GM23338 (cell line): ENCODE measurements at regions not wholly inside any gene's neighbourhood (a gene's known extent, or its start where the extent isn't known, plus 50 kb on each side); places are given as distances from the start of the nearest gene placed in this dataset.

Experiments
- ATAC-seq: fragments of 200-7000 bp; cut with Tn5 transposase; 3 replicates; pipeline ENCODE4 v1.9.1; 2020
- DNase-seq: peaks from one replicate; pipeline ENCODE4 v3.0.0-alpha.2; 2015; ENCODE audit warnings: low spot score
- H2AFZ ChIP-seq: fragments of 200-600 bp; sonication (generic); 2 replicates; pipeline ENCODE4 v1.8.0; 2016; ENCODE audit warnings: antibody characterized with exemption, mild to moderate bottlenecking, moderate library complexity
- H3F3A ChIP-seq: fragments of 200-600 bp; sonication (generic); replicated peaks from 2 replicates; pipeline ENCODE4 v1.8.0; 2017; ENCODE audit warnings: antibody characterized with exemption, mixed run types, low read depth
- H3K27ac ChIP-seq: fragments of 200-600 bp; sonication (generic); 2 replicates; pipeline ENCODE4 v1.6.1; 2016; ENCODE audit warnings: low read depth
- H3K27me3 ChIP-seq: fragments of 200-600 bp; sonication (generic); 2 replicates; pipeline ENCODE4 v1.8.0; 2016; ENCODE audit warnings: mild to moderate bottlenecking, mixed run types, moderate library complexity; ENCODE audit not compliant: insufficient read depth
- H3K36me3 ChIP-seq: fragments of 200-600 bp; sonication (generic); 2 replicates; pipeline ENCODE4 v1.8.0; 2016; ENCODE audit warnings: mild to moderate bottlenecking; ENCODE audit not compliant: insufficient read depth
- H3K4me1 ChIP-seq: fragments of 200-600 bp; sonication (generic); 2 replicates; pipeline ENCODE4 v1.8.0; 2016; ENCODE audit warnings: mild to moderate bottlenecking, moderate library complexity; ENCODE audit not compliant: insufficient read depth
- H3K4me2 ChIP-seq: fragments of 200-600 bp; sonication (generic); 2 replicates; pipeline ENCODE4 v1.7.1; 2017; ENCODE audit warnings: mixed run types
- H3K4me3 ChIP-seq: fragments of 200-600 bp; sonication (generic); 2 replicates; pipeline ENCODE4 v1.6.1; 2016; ENCODE audit warnings: mixed run types
- H3K79me2 ChIP-seq: fragments of 200-600 bp; sonication (generic); replicated peaks from 2 replicates; pipeline ENCODE4 v1.8.0; 2017; ENCODE audit warnings: mild to moderate bottlenecking; ENCODE audit not compliant: insufficient read depth
- H3K9me2 ChIP-seq: fragments of 200-600 bp; sonication (generic); 2 replicates; pipeline ENCODE4 v1.8.0; 2017; ENCODE audit not compliant: insufficient read depth
- H4K20me1 ChIP-seq: fragments of 200-600 bp; sonication (generic); replicated peaks from 2 replicates; pipeline ENCODE4 v1.8.0; 2017; ENCODE audit warnings: mild to moderate bottlenecking; ENCODE audit not compliant: insufficient read depth
- H3K27ac Mint-ChIP-seq: 2 replicates; pipeline ENCODE4 v1.8.0; 2020; ENCODE audit warnings: inconsistent platforms, mild to moderate bottlenecking, moderate library complexity, mixed read lengths
- H3K27me3 Mint-ChIP-seq: 3 replicates; pipeline ENCODE4 v1.8.0; 2022; ENCODE audit warnings: low read depth, mild to moderate bottlenecking, moderate library complexity, mixed read lengths, inconsistent platforms; ENCODE audit not compliant: insufficient read depth, poor library complexity
- H3K36me3 Mint-ChIP-seq: 3 replicates; pipeline ENCODE4 v1.8.0; 2021; ENCODE audit warnings: low read depth, mild to moderate bottlenecking, inconsistent platforms, moderate library complexity, mixed read lengths
- H3K4me1 Mint-ChIP-seq: 3 replicates; pipeline ENCODE4 v1.8.0; 2020; ENCODE audit warnings: mild to moderate bottlenecking, inconsistent platforms, mixed read lengths
- H3K4me3 Mint-ChIP-seq: 3 replicates; pipeline ENCODE4 v1.8.0; 2021; ENCODE audit warnings: moderate library complexity, mild to moderate bottlenecking, inconsistent platforms, mixed read lengths
- H3K9me3 Mint-ChIP-seq: 3 replicates; pipeline ENCODE4 v1.8.0; 2020; ENCODE audit warnings: moderate library complexity, mild to moderate bottlenecking, inconsistent platforms, mixed read lengths
- CTCF ChIP-seq, 2 experiments: fragments of 200-600 bp in 1 of 2; sonication (generic) in 1 of 2; conservative IDR thresholded peaks; 2 replicates each; pipeline versions ENCODE4 v1.5.1 to v1.6.1; 2016 to 2017; ENCODE audit warnings: antibody characterized with exemption in 2 of 2, low read depth in 2 of 2, mild to moderate bottlenecking in 2 of 2, moderate library complexity in 1 of 2
- ETS1 ChIP-seq: IDR thresholded peaks from 2 replicates; pipeline ENCODE4 v1.6.1; 2016; ENCODE audit warnings: antibody characterized with exemption
- EZH2phosphoT487 ChIP-seq: fragments of 200-600 bp; sonication (generic); IDR thresholded peaks from one replicate; pipeline ENCODE4 v1.8.1; 2018; ENCODE audit warnings: antibody characterized with exemption; ENCODE audit not compliant: unreplicated experiment
- POLR2AphosphoS5 ChIP-seq: IDR thresholded peaks from 2 replicates; pipeline ENCODE4 v1.6.1; 2016; ENCODE audit warnings: antibody characterized with exemption, low read depth
- REST ChIP-seq: IDR thresholded peaks from one replicate; pipeline ENCODE4 v1.6.1; 2018; ENCODE audit warnings: antibody characterized with exemption; ENCODE audit not compliant: unreplicated experiment
- STAT1 ChIP-seq: IDR thresholded peaks from one replicate; pipeline ENCODE4 v1.6.1; 2016; ENCODE audit warnings: antibody characterized with exemption; ENCODE audit not compliant: unreplicated experiment
- ZNF114 ChIP-seq: fragments of 250-450 bp; sonication (Bioruptor Pico); IDR thresholded peaks from 2 replicates; pipeline ENCODE4 v1.5.0; 2020; ENCODE audit warnings: mild to moderate bottlenecking, moderate library complexity
- ZNF331 ChIP-seq: fragments of 250-450 bp; sonication (Bioruptor Pico); IDR thresholded peaks from 2 replicates; pipeline ENCODE4 v1.5.0; 2020; ENCODE audit warnings: low read depth, mild to moderate bottlenecking, moderate library complexity
- ZNF462 ChIP-seq: fragments of 250-450 bp; sonication (Bioruptor Pico); IDR thresholded peaks from 2 replicates; pipeline ENCODE4 v1.5.0; 2020; ENCODE audit warnings: mild to moderate bottlenecking, moderate library complexity

GRCh38 chr1:83777758-83778101, 221.2 kb downstream of the TTLL7 start (continued):
- TF ChIP-seq ZNF462 (CRISPR knock-in tag) (no peak), ZNF331 (CRISPR knock-in tag) (no peak), ZNF114 (CRISPR knock-in tag) (no peak), STAT1 (no peak)

GRCh38 chr1:83776913-83777757, 221.8 kb downstream of the TTLL7 start:
- no peak for DNase-seq
- TF ChIP-seq ETS1 (no peak), STAT1 (no peak), REST (no peak), POLR2AphosphoS5 (no peak), EZH2phosphoT487 (no peak), CTCF (conservative IDR thresholded peaks at IDR 0.05; ENCODE audit: low read depth in 2 of 2) (peak in 1 of 2 experiments; percentile 19; a peak in 1 of 4 replicates)

More at GRCh38 chr1:83776913-83777757, 221.8 kb downstream of the TTLL7 start:
- Histone ChIP-seq H3K36me3 (no peaks in the 10 kb centered on the region), H4K20me1 (no peaks in the 10 kb centered on the region), H3K27ac (no peak overlapping the region), H3K9me2 (no peaks in the 10 kb centered on the region), H3K4me2 (no peak overlapping the region), H3F3A (no peaks in the 10 kb centered on the region), H3K4me3 (no peak overlapping the region), H3K4me1 (peaks cover 25% of the 10 kb centered on the region; the same call in 1 of the 2 replicates), H3K27me3 (no peaks in the 10 kb centered on the region), H3K79me2 (no peaks in the 10 kb centered on the region), H2AFZ (peak overlapping the region; percentile 28)
- no peak overlapping the region for H3K27ac Mint-ChIP-seq
- no peak for ATAC-seq
- no peaks in the 10 kb centered on the region for H3K9me3 Mint-ChIP-seq
- peaks cover 19% of the 10 kb centered on the region; the same call in 2 of the 3 replicates for H3K4me1 Mint-ChIP-seq
- H3K27me3 Mint-ChIP-seq, result peaks cover 2% of the 10 kb centered on the region
- no peaks in the 10 kb centered on the region for H3K36me3 Mint-ChIP-seq
- H3K4me3 Mint-ChIP-seq, result no peak overlapping the region
